GM19328 (cell line): ENCODE measurements at regions not wholly inside any gene's neighbourhood (a gene's known extent, or its start where the extent isn't known, plus 50 kb on each side); places are given as distances from the start of the nearest gene placed in this dataset.
"Not testable (repeated sequence)": the region's sequence is repeated elsewhere in the genome, so short reads cannot be mapped to it uniquely, and the experiment has no call there.

Source experiments
- ATAC-seq: cut with Tn5 transposase; IDR thresholded peaks from one replicate; pipeline ENCODE4 v1.9.1; 2021; ENCODE audit warnings: mild to moderate bottlenecking, moderate library complexity; ENCODE audit not compliant: unreplicated experiment

- ATAC-seq, result no peak
These were observed 119.4 kb downstream of the CD24 start for GRCh38 chr6:106855117-106855516.

- no peak for ATAC-seq
These were observed 124.7 kb downstream of the CD24 start for GRCh38 chr6:106849676-106850332.

GRCh38 chr6:106849120-106849519, 125.4 kb downstream of the CD24 start:
- ATAC-seq, result no peak

GRCh38 chr6:106847116-106847515, 127.4 kb downstream of the CD24 start:
- ATAC-seq, result no peak

GRCh38 chr6:106844930-106845329, 129.6 kb downstream of the CD24 start:
- ATAC-seq, result peak; percentile 49

GRCh38 chr6:106832766-106833510, 141.6 kb downstream of the CD24 start:
- no peak for ATAC-seq

- ATAC-seq, result no peak
These were observed 143.6 kb downstream of the CD24 start for GRCh38 chr6:106830930-106831329.

GRCh38 chr6:106829451-106829850, 145.1 kb downstream of the CD24 start:
- no peak for ATAC-seq

GRCh38 chr6:106827081-106827480, 147.4 kb downstream of the CD24 start:
- no peak for ATAC-seq

GRCh38 chr6:106825156-106825555, 149.4 kb downstream of the CD24 start:
- no peak for ATAC-seq

- no peak for ATAC-seq
These were observed 150.7 kb downstream of the CD24 start for GRCh38 chr6:106823732-106824351.

GRCh38 chr6:106823058-106823457, 151.5 kb downstream of the CD24 start:
- ATAC-seq, result no peak

GRCh38 chr6:106820412-106820852, 154.1 kb downstream of the CD24 start:
- no peak for ATAC-seq

GRCh38 chr6:106811088-106811686, 163.3 kb downstream of the CD24 start:
- ATAC-seq, result no peak

GRCh38 chr6:106808758-106809157, 165.8 kb downstream of the CD24 start:
- no peak for ATAC-seq

- ATAC-seq, result no peak
These were observed 166.4 kb downstream of the CD24 start for GRCh38 chr6:106807947-106808611.

GRCh38 chr6:106806253-106806652, 168.3 kb downstream of the CD24 start:
- ATAC-seq, result not testable (repeated sequence)

GRCh38 chr6:106805771-106806170, 168.8 kb downstream of the CD24 start:
- no peak for ATAC-seq

- no peak for ATAC-seq
These were observed 169.9 kb downstream of the CD24 start for GRCh38 chr6:106804346-106805335.

- no peak for ATAC-seq
These were observed 171.3 kb downstream of the CD24 start for GRCh38 chr6:106803188-106803587.
